Fibroblast of lung (primary cell): ENCODE measurements at regions not wholly inside any gene's neighbourhood (a gene's known extent, or its start where the extent isn't known, plus 50 kb on each side); places are given as distances from the start of the nearest gene placed in this dataset.

Experiments used
- CTCF ChIP-seq, 2 donors: IDR thresholded peaks in 1 of 2; conservative IDR thresholded peaks in 1 of 2; 1 replicate in 1 of 2; 2 replicates in 1 of 2; pipeline ENCODE4 v1.5.1; 2011 to 2012; ENCODE audit warnings: low read length in 2 of 2, control low read depth in 1 of 2, inconsistent platforms in 1 of 2, low read depth in 1 of 2, mild to moderate bottlenecking in 1 of 2
- EZH2 ChIP-seq: IDR thresholded peaks from 2 replicates; pipeline ENCODE4 v1.5.1; 2012; ENCODE audit warnings: low read length, control low read depth, mild to moderate bottlenecking; ENCODE audit errors: missing control alignments

GRCh38 chr12:126936181-126936851 lies 1330.7 kb upstream of the TMEM132C start:
- TF ChIP-seq CTCF (conservative IDR thresholded peaks at IDR 0.05 in 1 of 2, IDR thresholded peaks at IDR 0.05 in 1 of 2; ENCODE audit: low read depth in 1 of 2, low read length in 2 of 2) (no peak), EZH2 (no peak)
